Transverse colon (tissue), 4 donors: ENCODE measurements at regions not wholly inside any gene's neighbourhood (a gene's known extent, or its start where the extent isn't known, plus 50 kb on each side); places are given as distances from the start of the nearest gene placed in this dataset.

Experiments used
- DNase-seq: peaks from one replicate; pipeline ENCODE4 v3.0.0-alpha.2; 2019
- H3K27ac ChIP-seq, 4 donors: fragments of 200-600 bp; sonication (generic); 2 replicates each; pipeline ENCODE4 v1.5.1; 2016 to 2018; ENCODE audit warnings: inconsistent platforms in 4 of 4
- H3K27me3 ChIP-seq: fragments of 200-600 bp; sonication (generic); 2 replicates; pipeline ENCODE4 v1.5.1; 2017; ENCODE audit warnings: inconsistent platforms
- H3K36me3 ChIP-seq, 4 donors: fragments of 200-600 bp; sonication (generic); 2 replicates each; pipeline ENCODE4 v1.5.1; 2017 to 2019; ENCODE audit warnings: inconsistent platforms in 4 of 4
- H3K4me1 ChIP-seq, 4 donors: fragments of 200-600 bp; sonication (generic); 2 replicates each; pipeline ENCODE4 v1.5.1; 2017 to 2020; ENCODE audit warnings: inconsistent platforms in 4 of 4
- H3K4me3 ChIP-seq, 4 donors: fragments of 200-600 bp; sonication (generic); 1 replicate in 1 of 4; 2 replicates in 3 of 4; pipeline versions ENCODE4 v1.5.1 to v1.6.1; 2017 to 2019; ENCODE audit warnings: inconsistent platforms in 4 of 4
- H3K9me3 ChIP-seq, 2 donors: fragments of 200-600 bp; sonication (generic); 2 replicates each; pipeline ENCODE4 v1.5.1; 2017 to 2019; ENCODE audit warnings: inconsistent platforms in 2 of 2
- EP300 ChIP-seq: sonication (generic); formaldehyde crosslinking; IDR thresholded peaks from one replicate; pipeline ENCODE4 v1.6.1; 2017; ENCODE audit warnings: antibody characterized with exemption, low read depth
- POLR2A ChIP-seq: fragments of 450-650 bp; IDR thresholded peaks from one replicate; pipeline ENCODE4 v1.6.1; 2016; ENCODE audit warnings: antibody characterized with exemption, mild to moderate bottlenecking, moderate library complexity
- POLR2AphosphoS5 ChIP-seq, 3 donors: sonication (generic); formaldehyde crosslinking; IDR thresholded peaks; one replicate each; pipeline ENCODE4 v1.6.1; 2016; ENCODE audit warnings: antibody characterized with exemption in 3 of 3
- WGBS, 2 donors: methylation state at CpG; one replicate each; pipeline ENCODE4 v1.1.5; 2018; ENCODE audit warnings: low coverage in 1 of 2; 5-methylcytosine and 5-hydroxymethylcytosine counted together
- in situ Hi-C, 4 donors: fragments of 200-750 bp; cut with MboI; loops; one replicate each; pipeline versions ENCODE4 v1.15.0 to v1.15.1; 2017; ENCODE audit warnings: low sequenced_read_pairs in 3 of 4, low pct_ligation_motif_present in 1 of 4, low pct_unique_long_range_greater_than_20kb in 1 of 4
- intact Hi-C: fragments of 100-400 bp; cut with DNase I; formaldehyde crosslinking; loops from one replicate; pipeline ENCODE4 v1.15.1; 2023; ENCODE audit warnings: low total_unique reads
- TF ChIP-seq, protein P1 (sequence below), 5 experiments: fragments of 200-600 bp in 3 of 5; fragments of 450-650 bp in 2 of 5; sonication (generic) in 3 of 5; IDR thresholded peaks; 1 replicate in 2 of 5; 2 replicates in 3 of 5; pipeline ENCODE4 v1.5.1; 2016 to 2017; ENCODE audit warnings: antibody characterized with exemption in 5 of 5, inconsistent platforms in 3 of 5, mild to moderate bottlenecking in 2 of 5, moderate library complexity in 1 of 5

DNA sequence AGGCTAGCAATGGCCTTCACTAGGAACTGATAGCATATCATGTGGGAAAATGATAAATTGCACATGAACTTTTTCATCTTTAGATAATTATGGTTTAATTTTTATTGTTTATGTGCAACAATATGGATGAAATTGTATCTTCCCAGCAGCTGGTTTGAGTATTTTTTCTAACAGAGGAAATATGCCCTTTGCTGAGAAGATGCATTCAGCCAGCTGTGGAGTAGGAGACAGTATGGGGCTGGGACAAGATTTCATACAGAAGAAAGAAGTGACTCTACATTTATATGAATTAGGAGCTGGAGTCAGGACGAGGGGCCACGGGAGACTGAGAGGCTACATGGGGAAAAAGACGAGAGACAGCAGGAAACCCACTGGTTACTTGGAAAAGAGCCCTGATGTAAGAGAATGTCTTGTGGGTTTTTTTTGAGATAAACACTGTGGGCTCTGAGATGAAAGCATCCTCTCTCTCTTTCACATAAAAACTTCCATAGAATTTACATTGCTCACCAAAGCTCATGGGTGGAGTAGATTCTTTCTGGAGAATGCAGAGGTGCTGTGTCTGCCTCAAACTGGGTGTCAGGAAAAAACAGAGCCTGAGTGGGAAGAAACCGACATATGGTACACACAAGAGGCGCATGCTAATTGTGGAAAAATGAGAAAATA is 115.2 kb upstream of the PDZRN3 start:
- in situ Hi-C loops, result no loop called here
- TF ChIP-seq POLR2A, result no peak
- TF ChIP-seq POLR2AphosphoS5 (IDR thresholded peaks at IDR 0.05), result no peak
- TF ChIP-seq EP300, result no peak
- TF ChIP-seq, protein P1, sequence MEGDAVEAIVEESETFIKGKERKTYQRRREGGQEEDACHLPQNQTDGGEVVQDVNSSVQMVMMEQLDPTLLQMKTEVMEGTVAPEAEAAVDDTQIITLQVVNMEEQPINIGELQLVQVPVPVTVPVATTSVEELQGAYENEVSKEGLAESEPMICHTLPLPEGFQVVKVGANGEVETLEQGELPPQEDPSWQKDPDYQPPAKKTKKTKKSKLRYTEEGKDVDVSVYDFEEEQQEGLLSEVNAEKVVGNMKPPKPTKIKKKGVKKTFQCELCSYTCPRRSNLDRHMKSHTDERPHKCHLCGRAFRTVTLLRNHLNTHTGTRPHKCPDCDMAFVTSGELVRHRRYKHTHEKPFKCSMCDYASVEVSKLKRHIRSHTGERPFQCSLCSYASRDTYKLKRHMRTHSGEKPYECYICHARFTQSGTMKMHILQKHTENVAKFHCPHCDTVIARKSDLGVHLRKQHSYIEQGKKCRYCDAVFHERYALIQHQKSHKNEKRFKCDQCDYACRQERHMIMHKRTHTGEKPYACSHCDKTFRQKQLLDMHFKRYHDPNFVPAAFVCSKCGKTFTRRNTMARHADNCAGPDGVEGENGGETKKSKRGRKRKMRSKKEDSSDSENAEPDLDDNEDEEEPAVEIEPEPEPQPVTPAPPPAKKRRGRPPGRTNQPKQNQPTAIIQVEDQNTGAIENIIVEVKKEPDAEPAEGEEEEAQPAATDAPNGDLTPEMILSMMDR (IDR thresholded peaks at IDR 0.05), result no peak
- 53 to 60% methylated on average over 5 of the region's 5 CpGs for WGBS, 2 donors

DNA sequence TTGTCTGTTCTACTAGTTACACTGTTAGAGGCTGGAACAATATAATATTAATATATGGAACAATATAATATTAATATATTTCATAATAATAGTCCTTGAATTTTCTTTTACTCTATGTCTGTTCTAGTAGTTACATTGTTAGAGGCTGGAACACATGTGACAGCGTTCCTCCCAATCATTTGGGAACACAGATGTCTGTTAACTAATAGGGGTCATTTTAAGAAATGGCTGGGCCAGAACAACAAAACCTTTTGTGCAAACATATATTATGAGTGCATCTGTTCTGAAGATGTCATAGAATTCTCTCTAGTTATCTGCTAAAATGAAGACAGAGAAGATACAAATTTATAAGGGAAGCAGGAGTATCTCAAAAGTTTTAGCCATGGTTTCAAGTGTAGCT is 114.0 kb upstream of the PDZRN3 start:
- Histone ChIP-seq H3K9me3 (no peaks in the 10 kb centered on the region), H3K27ac (no peak overlapping the region), H3K4me3 (no peak overlapping the region), H3K36me3 (no peaks in the 10 kb centered on the region), H3K4me1 (peaks cover 0 to 3% (median 0%) of the 10 kb centered on the region in 4 donors), H3K27me3 (no peaks in the 10 kb centered on the region)
- intact Hi-C loops (no loop called here), in situ Hi-C loops (no loop called here)
- TF ChIP-seq POLR2AphosphoS5 (IDR thresholded peaks at IDR 0.05), result no peak
- TF ChIP-seq EP300, result no peak
- DNase-seq, result no peak
- 67 to 79% methylated on average over 1 of the region's 1 CpG for WGBS, 2 donors

More for the DNA sequence above, 115.2 kb upstream of the PDZRN3 start:
- Histone ChIP-seq H3K9me3 (no peaks in the 10 kb centered on the region), H3K27me3 (no peaks in the 10 kb centered on the region), H3K27ac (no peak overlapping the region), H3K4me1 (no peaks in the 10 kb centered on the region), H3K4me3 (no peak overlapping the region), H3K36me3 (no peaks in the 10 kb centered on the region)
- intact Hi-C loops, result no loop called here
- DNase-seq, result no peak

DNA sequence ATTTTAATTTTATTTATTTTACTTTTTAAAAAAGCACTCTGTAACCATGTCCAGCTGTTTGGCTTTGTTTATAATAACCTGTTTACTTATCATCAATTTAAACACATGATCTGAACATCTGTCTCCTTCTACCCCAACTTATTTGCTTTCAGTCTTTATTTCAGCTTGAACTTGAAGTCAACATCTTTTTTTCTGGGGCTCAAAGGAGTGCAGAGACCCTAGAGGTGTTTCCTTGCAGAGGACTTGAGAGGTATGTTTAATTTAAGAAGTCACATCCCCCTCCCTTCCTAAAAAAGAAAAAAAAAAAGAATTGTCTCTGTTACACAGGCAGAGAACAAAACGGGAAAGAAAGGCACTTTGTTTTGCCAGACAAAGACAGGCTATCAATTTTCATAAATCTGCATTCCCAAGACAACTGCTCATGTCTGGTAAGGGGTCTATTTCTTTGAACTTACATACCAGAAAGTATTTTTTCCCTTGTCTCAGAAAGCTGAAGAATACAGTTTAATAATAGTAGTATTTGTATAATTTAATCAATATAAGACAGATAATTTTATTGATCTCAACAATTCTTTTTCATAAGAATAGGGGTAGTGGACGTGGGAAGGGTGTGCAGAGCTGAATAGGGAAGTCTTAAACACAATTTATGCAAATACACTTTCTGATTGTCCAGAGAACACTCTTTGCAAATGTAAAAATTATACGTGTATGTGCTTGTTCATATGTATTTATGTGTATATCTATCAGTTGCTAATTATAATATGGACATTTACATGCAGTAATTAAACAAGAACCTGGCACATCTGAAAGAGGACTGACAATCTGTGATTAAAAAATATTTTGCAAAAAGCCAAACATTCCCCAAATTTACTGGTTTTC is 109.7 kb upstream of the PDZRN3 start:
- 54 to 56% methylated on average over 3 of the region's 3 CpGs for WGBS, 2 donors
- no peak for DNase-seq
- in situ Hi-C loops (no loop called here), intact Hi-C loops (no loop called here)
- no peak overlapping the region for H3K4me3 ChIP-seq
- H3K27ac ChIP-seq, result no peak overlapping the region
- TF ChIP-seq, protein P1 (IDR thresholded peaks at IDR 0.05), result no peak
- TF ChIP-seq POLR2A (no peak), EP300 (no peak), POLR2AphosphoS5 (IDR thresholded peaks at IDR 0.05) (no peak)
- no peaks in the 10 kb centered on the region for H3K36me3 ChIP-seq
- no peaks in the 10 kb centered on the region for H3K27me3 ChIP-seq
- no peaks in the 10 kb centered on the region for H3K9me3 ChIP-seq
- H3K4me1 ChIP-seq, result peaks cover 0 to 3% (median 0%) of the 10 kb centered on the region in 4 donors

DNA sequence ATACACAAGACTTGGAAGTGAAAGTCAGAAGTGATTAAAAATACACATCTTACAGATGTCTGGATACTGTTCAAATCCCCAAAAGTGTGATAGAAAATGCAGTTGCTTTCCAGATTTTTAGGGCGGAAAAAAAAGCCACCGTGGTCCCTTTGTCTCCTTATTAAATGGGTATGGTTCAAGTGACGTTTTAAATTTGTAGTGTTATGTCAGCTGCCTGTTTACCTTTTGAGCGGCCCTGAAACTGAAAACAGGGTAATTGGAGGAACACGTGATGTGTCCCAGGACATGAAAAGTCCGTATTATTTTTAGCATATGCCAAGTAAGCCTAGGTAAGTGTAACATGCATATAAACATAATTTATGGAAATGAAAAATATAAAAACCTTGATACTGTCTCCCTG is 109.0 kb upstream of the PDZRN3 start:
- no peak for TF ChIP-seq POLR2A
- H3K27me3 ChIP-seq, result no peaks in the 10 kb centered on the region
- 45 to 56% methylated on average over 6 of the region's 6 CpGs for WGBS, 2 donors
- intact Hi-C loops, result no loop called here
- H3K9me3 ChIP-seq, result no peaks in the 10 kb centered on the region
- in situ Hi-C loops, result no loop called here
- H3K27ac ChIP-seq, result no peak overlapping the region
- peaks cover 0 to 3% (median 0%) of the 10 kb centered on the region in 4 donors for H3K4me1 ChIP-seq
- no peaks in the 10 kb centered on the region for H3K36me3 ChIP-seq
- DNase-seq, result no peak
- H3K4me3 ChIP-seq, result no peak overlapping the region

DNA sequence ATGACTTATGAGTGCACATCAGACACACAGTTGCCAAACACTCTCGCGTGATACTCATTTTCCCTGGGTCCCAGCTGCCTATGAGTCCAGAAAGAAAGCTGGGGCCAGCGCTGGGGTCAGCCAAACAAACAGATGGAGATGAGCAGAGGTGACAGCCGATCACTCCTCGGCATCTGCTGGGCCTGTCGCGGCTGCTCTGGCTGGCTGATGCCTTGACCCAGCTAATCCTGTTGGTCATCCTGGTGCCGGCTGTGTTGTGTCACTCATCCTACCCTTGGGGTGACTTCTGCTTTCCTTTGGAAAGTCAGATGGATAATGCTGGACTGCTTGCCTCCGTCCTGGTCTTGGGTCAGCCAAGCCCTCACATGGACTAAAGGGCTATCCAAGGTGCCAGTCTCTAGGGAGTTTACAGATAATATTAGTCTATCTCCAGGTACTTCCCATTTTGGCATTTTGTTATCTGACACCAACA is 105.3 kb upstream of the PDZRN3 start:
- Histone ChIP-seq H3K9me3 (no peaks in the 10 kb centered on the region), H3K36me3 (no peaks in the 10 kb centered on the region), H3K4me1 (peaks cover 0 to 18% (median 6%) of the 10 kb centered on the region in 4 donors), H3K4me3 (no peak overlapping the region), H3K27me3 (no peaks in the 10 kb centered on the region), H3K27ac (no peak overlapping the region)
- in situ Hi-C loops (no loop called here), intact Hi-C loops (no loop called here)
- TF ChIP-seq EP300, result no peak
- TF ChIP-seq POLR2A, result no peak
- peak in 1 of 3 donors; percentile 31 for TF ChIP-seq POLR2AphosphoS5 (IDR thresholded peaks at IDR 0.05)
- TF ChIP-seq, protein P1 (IDR thresholded peaks at IDR 0.05), result no peak
- DNase-seq, result peak; percentile 18
- 80% methylated on average over 9 of the region's 9 CpGs; no CpG with 5 or more reads in 1 of the 2 donors for WGBS, 2 donors
